ENCODE measurements at regions not wholly inside any gene's neighbourhood (a gene's known extent, or its start where the extent isn't known, plus 50 kb on each side); places are given as distances from the start of the nearest gene placed in this dataset.

- DNase-seq (ENCODE audit: low read depth in 2 of 2) = no peak
These were observed 89.9 kb downstream of the TSEN15 start for GRCh38 chr1:184141361-184141880.

GRCh38 chr1:184143449-184143848, 91.9 kb downstream of the TSEN15 start:
- no peak for DNase-seq (ENCODE audit: low read depth in 2 of 2)

GRCh38 chr1:184145083-184145482, 93.6 kb downstream of the TSEN15 start:
- no peak for DNase-seq (ENCODE audit: low read depth in 2 of 2)

GRCh38 chr1:184146202-184146601, 94.7 kb downstream of the TSEN15 start:
- no peak for DNase-seq (ENCODE audit: low read depth in 2 of 2)

GRCh38 chr1:184150776-184151531, 99.4 kb downstream of the TSEN15 start:
- no peak for DNase-seq (ENCODE audit: low read depth in 2 of 2)

- DNase-seq (ENCODE audit: low read depth in 2 of 2) = no peak
These were observed 100.9 kb downstream of the TSEN15 start for GRCh38 chr1:184152434-184152898.

- no peak for DNase-seq (ENCODE audit: low read depth in 2 of 2)
These were observed 101.4 kb downstream of the TSEN15 start for GRCh38 chr1:184152974-184153373.

- DNase-seq (ENCODE audit: low read depth in 2 of 2) = no peak
These were observed 102.2 kb downstream of the TSEN15 start for GRCh38 chr1:184153731-184154130.

- no peak for DNase-seq (ENCODE audit: low read depth in 2 of 2)
These were observed 105.2 kb downstream of the TSEN15 start for GRCh38 chr1:184156521-184157393.

- no peak for DNase-seq (ENCODE audit: low read depth in 2 of 2)
These were observed 105.8 kb downstream of the TSEN15 start for GRCh38 chr1:184157394-184157742.

- DNase-seq (ENCODE audit: low read depth in 2 of 2) = no peak
These were observed 107.6 kb downstream of the TSEN15 start for GRCh38 chr1:184158896-184159681.

GRCh38 chr1:184160236-184160635, 108.7 kb downstream of the TSEN15 start:
- DNase-seq (ENCODE audit: low read depth in 2 of 2) = no peak

- DNase-seq (ENCODE audit: low read depth in 2 of 2) = no peak
These were observed 109.7 kb downstream of the TSEN15 start for GRCh38 chr1:184161071-184161698.

GRCh38 chr1:184162281-184162680, 110.8 kb downstream of the TSEN15 start:
- no peak for DNase-seq (ENCODE audit: low read depth in 2 of 2)

GRCh38 chr1:184163674-184164465, 112.3 kb downstream of the TSEN15 start:
- DNase-seq (ENCODE audit: low read depth in 2 of 2) = no peak

GRCh38 chr1:184164536-184164935, 113.0 kb downstream of the TSEN15 start:
- DNase-seq (ENCODE audit: low read depth in 2 of 2) = no peak

- DNase-seq (ENCODE audit: low read depth in 2 of 2) = no peak
These were observed 115.0 kb downstream of the TSEN15 start for GRCh38 chr1:184166485-184166884.

GRCh38 chr1:184167352-184167751, 115.8 kb downstream of the TSEN15 start:
- DNase-seq (ENCODE audit: low read depth in 2 of 2) = no peak

- DNase-seq (ENCODE audit: low read depth in 2 of 2) = no peak
These were observed 119.2 kb downstream of the TSEN15 start for GRCh38 chr1:184170719-184171118.

GRCh38 chr1:184176058-184176457, 124.5 kb downstream of the TSEN15 start:
- DNase-seq (ENCODE audit: low read depth in 2 of 2) = no peak

- DNase-seq (ENCODE audit: low read depth in 2 of 2) = no peak
These were observed 129.5 kb downstream of the TSEN15 start for GRCh38 chr1:184181044-184181443.
